GM23338 (cell line): ENCODE measurements at regions not wholly inside any gene's neighbourhood (a gene's known extent, or its start where the extent isn't known, plus 50 kb on each side); places are given as distances from the start of the nearest gene placed in this dataset.

Experiments used
- ATAC-seq: fragments of 200-7000 bp; cut with Tn5 transposase; 3 replicates; pipeline ENCODE4 v1.9.1; 2020
- DNase-seq: peaks from one replicate; pipeline ENCODE4 v3.0.0-alpha.2; 2015; ENCODE audit warnings: low spot score
- H2AFZ ChIP-seq: fragments of 200-600 bp; sonication (generic); 2 replicates; pipeline ENCODE4 v1.8.0; 2016; ENCODE audit warnings: antibody characterized with exemption, mild to moderate bottlenecking, moderate library complexity
- H3F3A ChIP-seq: fragments of 200-600 bp; sonication (generic); replicated peaks from 2 replicates; pipeline ENCODE4 v1.8.0; 2017; ENCODE audit warnings: antibody characterized with exemption, mixed run types, low read depth
- H3K27ac ChIP-seq: fragments of 200-600 bp; sonication (generic); 2 replicates; pipeline ENCODE4 v1.6.1; 2016; ENCODE audit warnings: low read depth
- H3K27me3 ChIP-seq: fragments of 200-600 bp; sonication (generic); 2 replicates; pipeline ENCODE4 v1.8.0; 2016; ENCODE audit warnings: mild to moderate bottlenecking, mixed run types, moderate library complexity; ENCODE audit not compliant: insufficient read depth
- H3K36me3 ChIP-seq: fragments of 200-600 bp; sonication (generic); 2 replicates; pipeline ENCODE4 v1.8.0; 2016; ENCODE audit warnings: mild to moderate bottlenecking; ENCODE audit not compliant: insufficient read depth
- H3K4me1 ChIP-seq: fragments of 200-600 bp; sonication (generic); 2 replicates; pipeline ENCODE4 v1.8.0; 2016; ENCODE audit warnings: mild to moderate bottlenecking, moderate library complexity; ENCODE audit not compliant: insufficient read depth
- H3K4me2 ChIP-seq: fragments of 200-600 bp; sonication (generic); 2 replicates; pipeline ENCODE4 v1.7.1; 2017; ENCODE audit warnings: mixed run types
- H3K4me3 ChIP-seq: fragments of 200-600 bp; sonication (generic); 2 replicates; pipeline ENCODE4 v1.6.1; 2016; ENCODE audit warnings: mixed run types
- H3K79me2 ChIP-seq: fragments of 200-600 bp; sonication (generic); replicated peaks from 2 replicates; pipeline ENCODE4 v1.8.0; 2017; ENCODE audit warnings: mild to moderate bottlenecking; ENCODE audit not compliant: insufficient read depth
- H3K9me2 ChIP-seq: fragments of 200-600 bp; sonication (generic); 2 replicates; pipeline ENCODE4 v1.8.0; 2017; ENCODE audit not compliant: insufficient read depth
- H4K20me1 ChIP-seq: fragments of 200-600 bp; sonication (generic); replicated peaks from 2 replicates; pipeline ENCODE4 v1.8.0; 2017; ENCODE audit warnings: mild to moderate bottlenecking; ENCODE audit not compliant: insufficient read depth
- H3K27ac Mint-ChIP-seq: 2 replicates; pipeline ENCODE4 v1.8.0; 2020; ENCODE audit warnings: inconsistent platforms, mild to moderate bottlenecking, moderate library complexity, mixed read lengths
- H3K27me3 Mint-ChIP-seq: 3 replicates; pipeline ENCODE4 v1.8.0; 2022; ENCODE audit warnings: low read depth, mild to moderate bottlenecking, moderate library complexity, mixed read lengths, inconsistent platforms; ENCODE audit not compliant: insufficient read depth, poor library complexity
- H3K36me3 Mint-ChIP-seq: 3 replicates; pipeline ENCODE4 v1.8.0; 2021; ENCODE audit warnings: low read depth, mild to moderate bottlenecking, inconsistent platforms, moderate library complexity, mixed read lengths
- H3K4me1 Mint-ChIP-seq: 3 replicates; pipeline ENCODE4 v1.8.0; 2020; ENCODE audit warnings: mild to moderate bottlenecking, inconsistent platforms, mixed read lengths
- H3K4me3 Mint-ChIP-seq: 3 replicates; pipeline ENCODE4 v1.8.0; 2021; ENCODE audit warnings: moderate library complexity, mild to moderate bottlenecking, inconsistent platforms, mixed read lengths
- H3K9me3 Mint-ChIP-seq: 3 replicates; pipeline ENCODE4 v1.8.0; 2020; ENCODE audit warnings: moderate library complexity, mild to moderate bottlenecking, inconsistent platforms, mixed read lengths
- CREB1 ChIP-seq: fragments of 250-450 bp; sonication (Bioruptor Pico); IDR thresholded peaks from 2 replicates; pipeline ENCODE4 v1.5.0; 2020; ENCODE audit warnings: low read depth, mild to moderate bottlenecking, moderate library complexity
- ETS1 ChIP-seq: IDR thresholded peaks from 2 replicates; pipeline ENCODE4 v1.6.1; 2016; ENCODE audit warnings: antibody characterized with exemption
- JUNB ChIP-seq: IDR thresholded peaks from one replicate; pipeline ENCODE4 v1.6.1; 2016; ENCODE audit warnings: antibody characterized with exemption; ENCODE audit not compliant: unreplicated experiment
- POLR2AphosphoS5 ChIP-seq: IDR thresholded peaks from 2 replicates; pipeline ENCODE4 v1.6.1; 2016; ENCODE audit warnings: antibody characterized with exemption, low read depth
- STAT1 ChIP-seq: IDR thresholded peaks from one replicate; pipeline ENCODE4 v1.6.1; 2016; ENCODE audit warnings: antibody characterized with exemption; ENCODE audit not compliant: unreplicated experiment
- ZNF114 ChIP-seq: fragments of 250-450 bp; sonication (Bioruptor Pico); IDR thresholded peaks from 2 replicates; pipeline ENCODE4 v1.5.0; 2020; ENCODE audit warnings: mild to moderate bottlenecking, moderate library complexity
- TF ChIP-seq, protein P1 (sequence below): fragments of 250-450 bp; sonication (Bioruptor Pico); IDR thresholded peaks from 2 replicates; pipeline ENCODE4 v1.5.0; 2020; ENCODE audit warnings: mild to moderate bottlenecking, moderate library complexity

DNA sequence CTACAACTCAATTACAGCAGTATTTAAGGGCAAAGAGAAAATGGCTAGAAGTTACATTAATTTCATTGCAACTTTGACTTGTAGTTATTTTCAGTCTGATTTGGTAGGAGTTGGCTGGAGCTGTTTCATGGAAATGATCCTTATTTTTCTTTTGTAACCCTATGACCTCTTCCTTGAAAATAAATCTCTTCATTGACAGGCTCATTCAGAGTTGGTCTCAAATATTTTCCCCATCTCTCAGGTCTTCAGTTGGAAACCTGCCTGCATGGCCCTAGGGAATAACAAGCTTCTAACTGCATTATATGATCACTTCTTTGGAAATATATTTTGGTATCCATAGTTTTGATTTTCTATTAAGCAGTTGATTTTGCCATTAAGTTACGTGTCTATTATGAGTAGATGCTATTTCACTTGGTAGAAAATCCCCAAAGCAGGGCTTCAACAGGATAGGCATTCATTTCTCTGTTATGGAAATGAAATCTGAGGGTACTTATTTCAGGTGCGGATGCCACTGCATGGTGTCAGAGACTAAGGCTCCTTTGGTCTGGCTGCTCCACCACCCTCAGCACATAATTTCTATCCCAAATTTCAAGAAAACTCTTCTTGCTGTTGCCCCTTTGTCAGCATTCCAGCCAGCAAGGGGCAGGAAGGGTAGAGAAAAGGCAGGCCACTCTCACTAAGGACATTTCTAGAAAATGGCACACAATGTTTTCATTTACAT is 502.5 kb downstream of the SPRY1 start (continued):
- TF ChIP-seq, protein P1, sequence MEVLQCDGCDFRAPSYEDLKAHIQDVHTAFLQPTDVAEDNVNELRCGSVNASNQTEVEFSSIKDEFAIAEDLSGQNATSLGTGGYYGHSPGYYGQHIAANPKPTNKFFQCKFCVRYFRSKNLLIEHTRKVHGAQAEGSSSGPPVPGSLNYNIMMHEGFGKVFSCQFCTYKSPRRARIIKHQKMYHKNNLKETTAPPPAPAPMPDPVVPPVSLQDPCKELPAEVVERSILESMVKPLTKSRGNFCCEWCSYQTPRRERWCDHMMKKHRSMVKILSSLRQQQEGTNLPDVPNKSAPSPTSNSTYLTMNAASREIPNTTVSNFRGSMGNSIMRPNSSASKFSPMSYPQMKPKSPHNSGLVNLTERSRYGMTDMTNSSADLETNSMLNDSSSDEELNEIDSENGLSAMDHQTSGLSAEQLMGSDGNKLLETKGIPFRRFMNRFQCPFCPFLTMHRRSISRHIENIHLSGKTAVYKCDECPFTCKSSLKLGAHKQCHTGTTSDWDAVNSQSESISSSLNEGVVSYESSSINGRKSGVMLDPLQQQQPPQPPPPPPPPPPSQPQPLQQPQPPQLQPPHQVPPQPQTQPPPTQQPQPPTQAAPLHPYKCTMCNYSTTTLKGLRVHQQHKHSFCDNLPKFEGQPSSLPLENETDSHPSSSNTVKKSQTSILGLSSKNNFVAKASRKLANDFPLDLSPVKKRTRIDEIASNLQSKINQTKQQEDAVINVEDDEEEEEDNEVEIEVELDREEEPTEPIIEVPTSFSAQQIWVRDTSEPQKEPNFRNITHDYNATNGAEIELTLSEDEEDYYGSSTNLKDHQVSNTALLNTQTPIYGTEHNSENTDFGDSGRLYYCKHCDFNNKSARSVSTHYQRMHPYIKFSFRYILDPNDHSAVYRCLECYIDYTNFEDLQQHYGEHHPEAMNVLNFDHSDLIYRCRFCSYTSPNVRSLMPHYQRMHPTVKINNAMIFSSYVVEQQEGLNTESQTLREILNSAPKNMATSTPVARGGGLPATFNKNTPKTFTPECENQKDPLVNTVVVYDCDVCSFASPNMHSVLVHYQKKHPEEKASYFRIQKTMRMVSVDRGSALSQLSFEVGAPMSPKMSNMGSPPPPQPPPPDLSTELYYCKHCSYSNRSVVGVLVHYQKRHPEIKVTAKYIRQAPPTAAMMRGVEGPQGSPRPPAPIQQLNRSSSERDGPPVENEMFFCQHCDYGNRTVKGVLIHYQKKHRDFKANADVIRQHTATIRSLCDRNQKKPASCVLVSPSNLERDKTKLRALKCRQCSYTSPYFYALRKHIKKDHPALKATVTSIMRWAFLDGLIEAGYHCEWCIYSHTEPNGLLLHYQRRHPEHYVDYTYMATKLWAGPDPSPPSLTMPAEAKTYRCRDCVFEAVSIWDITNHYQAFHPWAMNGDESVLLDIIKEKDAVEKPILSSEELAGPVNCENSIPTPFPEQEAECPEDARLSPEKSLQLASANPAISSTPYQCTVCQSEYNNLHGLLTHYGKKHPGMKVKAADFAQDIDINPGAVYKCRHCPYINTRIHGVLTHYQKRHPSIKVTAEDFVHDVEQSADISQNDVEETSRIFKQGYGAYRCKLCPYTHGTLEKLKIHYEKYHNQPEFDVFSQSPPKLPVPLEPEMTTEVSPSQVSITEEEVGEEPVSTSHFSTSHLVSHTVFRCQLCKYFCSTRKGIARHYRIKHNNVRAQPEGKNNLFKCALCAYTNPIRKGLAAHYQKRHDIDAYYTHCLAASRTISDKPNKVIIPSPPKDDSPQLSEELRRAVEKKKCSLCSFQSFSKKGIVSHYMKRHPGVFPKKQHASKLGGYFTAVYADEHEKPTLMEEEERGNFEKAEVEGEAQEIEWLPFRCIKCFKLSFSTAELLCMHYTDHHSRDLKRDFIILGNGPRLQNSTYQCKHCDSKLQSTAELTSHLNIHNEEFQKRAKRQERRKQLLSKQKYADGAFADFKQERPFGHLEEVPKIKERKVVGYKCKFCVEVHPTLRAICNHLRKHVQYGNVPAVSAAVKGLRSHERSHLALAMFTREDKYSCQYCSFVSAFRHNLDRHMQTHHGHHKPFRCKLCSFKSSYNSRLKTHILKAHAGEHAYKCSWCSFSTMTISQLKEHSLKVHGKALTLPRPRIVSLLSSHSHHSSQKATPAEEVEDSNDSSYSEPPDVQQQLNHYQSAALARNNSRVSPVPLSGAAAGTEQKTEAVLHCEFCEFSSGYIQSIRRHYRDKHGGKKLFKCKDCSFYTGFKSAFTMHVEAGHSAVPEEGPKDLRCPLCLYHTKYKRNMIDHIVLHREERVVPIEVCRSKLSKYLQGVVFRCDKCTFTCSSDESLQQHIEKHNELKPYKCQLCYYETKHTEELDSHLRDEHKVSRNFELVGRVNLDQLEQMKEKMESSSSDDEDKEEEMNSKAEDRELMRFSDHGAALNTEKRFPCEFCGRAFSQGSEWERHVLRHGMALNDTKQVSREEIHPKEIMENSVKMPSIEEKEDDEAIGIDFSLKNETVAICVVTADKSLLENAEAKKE (CRISPR knock-in tag): no peak
- no peak for TF ChIP-seq JUNB
- no peak for TF ChIP-seq POLR2AphosphoS5
- no peak for TF ChIP-seq CREB1 (CRISPR knock-in tag)

- Histone ChIP-seq H2AFZ (no peak overlapping the region), H3K36me3 (no peaks in the 10 kb centered on the region), H3F3A (no peaks in the 10 kb centered on the region), H3K4me1 (no peaks in the 10 kb centered on the region), H3K9me2 (no peaks in the 10 kb centered on the region; the same call in 1 of the 2 replicates), H3K27ac (no peak overlapping the region), H3K79me2 (no peaks in the 10 kb centered on the region), H3K27me3 (no peaks in the 10 kb centered on the region), H4K20me1 (no peaks in the 10 kb centered on the region), H3K4me2 (no peak overlapping the region), H3K4me3 (no peak overlapping the region)
- no peak for ATAC-seq
- Mint-ChIP-seq H3K9me3 (peaks cover 12% of the 10 kb centered on the region), H3K4me1 (peaks cover under 1% of the 10 kb centered on the region; the same call in 2 of the 3 replicates), H3K27ac (no peak overlapping the region), H3K4me3 (no peak overlapping the region), H3K36me3 (peaks cover 17% of the 10 kb centered on the region), H3K27me3 (peaks cover 2% of the 10 kb centered on the region)
- no peak for DNase-seq
- TF ChIP-seq STAT1: no peak
- no peak for TF ChIP-seq ZNF114 (CRISPR knock-in tag)
- TF ChIP-seq ETS1: no peak
- no peak for TF ChIP-seq JUNB
- TF ChIP-seq, protein P1 (CRISPR knock-in tag): no peak
Observed at GRCh38 chr4:123904882-123905281, 508.3 kb downstream of the SPRY1 start.
